ENCODE measurements at regions not wholly inside any gene's neighbourhood (a gene's known extent, or its start where the extent isn't known, plus 50 kb on each side); places are given as distances from the start of the nearest gene placed in this dataset.

- Histone ChIP-seq H3K27me3 (ENCODE audit: control insufficient read depth, extremely low read depth, insufficient read depth, low read length) (no peaks in the 10 kb centered on the region), H2AFZ (ENCODE audit: control insufficient read depth, low read length) (no peak overlapping the region), H3K4me1 (ENCODE audit: control insufficient read depth, extremely low read depth, insufficient read depth, low read length) (no peaks in the 10 kb centered on the region), H3K27ac (ENCODE audit: control insufficient read depth, insufficient read depth, low read length) (no peak overlapping the region), H3K9me1 (ENCODE audit: control insufficient read depth, extremely low read depth, insufficient read depth, low read length) (no peaks in the 10 kb centered on the region), H3K9ac (ENCODE audit: control insufficient read depth, extremely low read depth, insufficient read depth, low read length) (no peak overlapping the region), H3K4me3 (ENCODE audit: control insufficient read depth in 2 of 3, extremely low read depth in 1 of 3, insufficient read depth in 2 of 3, low read depth in 1 of 3, low read length in 3 of 3) (no peak overlapping the region), H3K79me2 (ENCODE audit: control insufficient read depth, insufficient read depth, low read length) (no peaks in the 10 kb centered on the region), H3K9me3 (ENCODE audit: control insufficient read depth, low read depth, low read length) (no peaks in the 10 kb centered on the region), H3K4me2 (ENCODE audit: control insufficient read depth, extremely low read depth, insufficient read depth, low read depth, low read length) (no peak overlapping the region), H3K36me3 (ENCODE audit: control insufficient read depth in 2 of 2, extremely low read depth in 1 of 2, insufficient read depth in 2 of 2, low read length in 2 of 2) (no peaks in the 10 kb centered on the region), H4K20me1 (ENCODE audit: control insufficient read depth, extremely low read depth, insufficient read depth, low read length) (no peaks in the 10 kb centered on the region)
- FAIRE-seq (no peak), DNase-seq (ENCODE audit: low read depth, low spot score) (no peak)
- dilution Hi-C loops (cut with MboI; ENCODE audit: extremely low pct_ligation_motif_present, low sequenced_read_pairs): no loop called here
- no peak for TF ChIP-seq CTCF (optimal IDR thresholded peaks at IDR 0.05 in 1 of 3, IDR thresholded peaks at IDR 0.05 in 1 of 3, conservative IDR thresholded peaks at IDR 0.05 in 1 of 3; ENCODE audit: extremely low read depth in 1 of 3, insufficient read depth in 2 of 3, low read length in 3 of 3)
- TF ChIP-seq EZH2 (IDR thresholded peaks at IDR 0.05; ENCODE audit: low read length): no peak
Measured at GRCh38 chr10:118925404-118926071, 104.0 kb upstream of the NANOS1 start.

- H2AFZ ChIP-seq (ENCODE audit: control insufficient read depth, low read length): no peak overlapping the region
- no peak overlapping the region for H3K4me3 ChIP-seq (ENCODE audit: control insufficient read depth in 2 of 3, extremely low read depth in 1 of 3, insufficient read depth in 2 of 3, low read depth in 1 of 3, low read length in 3 of 3)
- H3K36me3 ChIP-seq (ENCODE audit: control insufficient read depth in 2 of 2, extremely low read depth in 1 of 2, insufficient read depth in 2 of 2, low read length in 2 of 2): no peaks in the 10 kb centered on the region
- H4K20me1 ChIP-seq (ENCODE audit: control insufficient read depth, extremely low read depth, insufficient read depth, low read length): no peaks in the 10 kb centered on the region
- DNase-seq (ENCODE audit: low read depth, low spot score): no peak
- no peaks in the 10 kb centered on the region for H3K27me3 ChIP-seq (ENCODE audit: control insufficient read depth, extremely low read depth, insufficient read depth, low read length)
- TF ChIP-seq CTCF (optimal IDR thresholded peaks at IDR 0.05 in 1 of 3, IDR thresholded peaks at IDR 0.05 in 1 of 3, conservative IDR thresholded peaks at IDR 0.05 in 1 of 3; ENCODE audit: extremely low read depth in 1 of 3, insufficient read depth in 2 of 3, low read length in 3 of 3): no peak
- no peak for TF ChIP-seq EZH2 (IDR thresholded peaks at IDR 0.05; ENCODE audit: low read length)
- H3K27ac ChIP-seq (ENCODE audit: control insufficient read depth, insufficient read depth, low read length): no peak overlapping the region
- no peaks in the 10 kb centered on the region for H3K9me1 ChIP-seq (ENCODE audit: control insufficient read depth, extremely low read depth, insufficient read depth, low read length)
- dilution Hi-C loops (cut with MboI; ENCODE audit: extremely low pct_ligation_motif_present, low sequenced_read_pairs): no loop called here
- no peak overlapping the region for H3K9ac ChIP-seq (ENCODE audit: control insufficient read depth, extremely low read depth, insufficient read depth, low read length)
- H3K79me2 ChIP-seq (ENCODE audit: control insufficient read depth, insufficient read depth, low read length): no peaks in the 10 kb centered on the region
- FAIRE-seq: no peak
- H3K4me1 ChIP-seq (ENCODE audit: control insufficient read depth, extremely low read depth, insufficient read depth, low read length): no peaks in the 10 kb centered on the region
- peaks cover 1% of the 10 kb centered on the region for H3K9me3 ChIP-seq (ENCODE audit: control insufficient read depth, low read depth, low read length)
- no peak overlapping the region for H3K4me2 ChIP-seq (ENCODE audit: control insufficient read depth, extremely low read depth, insufficient read depth, low read depth, low read length)
Measured at GRCh38 chr10:118926072-118926417, 103.5 kb upstream of the NANOS1 start.

All from keratinocyte (primary cell).